RWPE1 (cell line): ENCODE measurements at regions not wholly inside any gene's neighbourhood (a gene's known extent, or its start where the extent isn't known, plus 50 kb on each side); places are given as distances from the start of the nearest gene placed in this dataset.

Experiments used
- CTCF ChIA-PET: fragments of 350-600 bp; sonication (Branson Sonifier 250); formaldehyde crosslinking; extraction: SDS; loops from one replicate; lab custom pipeline; 2021; lab: Yijun Ruan, JAX
- POLR2A ChIA-PET: fragments of 400-600 bp; formaldehyde crosslinking; extraction: SDS; loops from one replicate; lab custom pipeline; 2020; ENCODE audit warnings: antibody characterized with exemption; ENCODE audit not compliant: low non-redundant PET; lab: Yijun Ruan, JAX
- DNase-seq: peaks from one replicate; pipeline ENCODE4 v3.0.0; 2012; ENCODE audit warnings: low spot score
- H3K27ac ChIP-seq: fragments of 450-650 bp; 2 replicates; pipeline ENCODE4 v1.5.1; 2017
- CTCF ChIP-seq: fragments of 450-650 bp; conservative IDR thresholded peaks from 2 replicates; pipeline ENCODE4 v1.5.1; 2017; ENCODE audit warnings: low read depth, mild to moderate bottlenecking

DNA sequence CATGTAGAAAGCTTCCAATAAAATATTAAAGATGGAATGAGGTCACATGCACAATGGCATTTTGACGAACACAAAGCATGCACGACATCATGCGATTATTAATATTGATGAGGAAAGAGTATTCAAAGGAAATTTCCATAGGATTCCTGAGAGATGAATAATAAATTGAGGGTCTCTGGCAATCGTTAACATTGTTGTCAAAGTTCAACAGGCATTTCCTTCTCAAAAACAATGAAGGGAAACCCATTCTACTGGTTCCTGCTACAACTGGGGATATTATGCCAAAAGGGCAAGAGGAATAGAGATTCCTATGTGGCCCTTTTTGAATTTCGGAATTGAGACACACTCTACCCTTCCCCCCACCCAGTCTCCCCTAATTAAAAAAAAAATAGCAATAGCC lies 128.3 kb upstream of the NUDT7 start:
- POLR2A ChIA-PET, result no interaction called here
- no peak for DNase-seq
- no peak for TF ChIP-seq CTCF
- H3K27ac ChIP-seq, result no peak overlapping the region
- CTCF ChIA-PET, result no interaction called here

- no peak overlapping the region for H3K27ac ChIP-seq
- ChIA-PET POLR2A (no interaction called here), CTCF (no interaction called here)
- no peak for DNase-seq
- no peak for TF ChIP-seq CTCF
Measured at GRCh38 chr16:77594799-77595596, 127.3 kb upstream of the NUDT7 start.

DNA sequence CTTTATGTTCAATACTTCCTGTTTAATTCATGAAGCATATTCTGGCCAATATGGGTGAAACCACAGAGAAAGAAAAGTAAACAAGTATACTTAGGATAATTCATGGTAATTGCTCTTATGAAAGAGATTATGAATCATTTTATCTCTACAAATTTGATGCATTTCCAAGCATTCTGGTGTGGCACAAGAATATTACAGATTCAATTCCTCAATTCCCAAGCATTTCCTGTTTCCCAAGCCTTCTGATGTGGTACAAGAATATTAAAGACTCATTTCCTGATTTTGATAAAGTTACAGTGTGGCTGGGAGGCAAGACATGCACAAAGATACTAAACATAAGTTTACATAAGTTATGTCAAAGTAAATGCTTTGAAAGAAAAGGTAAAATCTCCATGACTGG lies 126.1 kb upstream of the NUDT7 start:
- H3K27ac ChIP-seq, result no peak overlapping the region
- CTCF ChIA-PET, result no interaction called here
- no peak for TF ChIP-seq CTCF
- POLR2A ChIA-PET, result no interaction called here
- DNase-seq, result no peak

DNA sequence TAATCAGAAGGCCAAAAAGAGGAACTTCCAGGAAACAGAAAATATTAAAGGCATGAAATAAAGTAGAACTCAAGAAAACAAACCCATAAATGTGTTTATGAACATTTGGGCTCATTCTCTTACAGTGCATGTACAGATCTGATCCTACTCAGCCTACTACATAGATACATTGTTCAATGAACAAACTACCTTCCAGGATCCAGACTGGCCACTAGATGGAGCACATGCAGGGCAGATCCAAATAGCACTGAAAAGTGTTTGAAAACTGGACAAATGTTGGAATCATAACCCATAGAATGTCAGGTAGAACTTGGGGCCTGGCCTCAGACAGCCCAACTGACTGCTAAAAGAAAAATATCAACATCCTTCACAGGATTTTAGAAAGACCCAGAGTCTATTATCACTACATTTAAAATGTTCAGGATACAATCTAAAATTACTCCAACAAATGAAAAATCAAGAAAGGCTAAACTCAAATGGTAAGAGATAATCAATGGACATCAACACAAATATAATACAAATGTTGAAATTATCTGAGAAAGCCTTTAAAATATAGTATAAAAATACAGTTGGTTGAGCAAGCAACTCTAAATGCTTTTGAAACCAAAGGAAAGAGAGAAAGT lies 122.4 kb upstream of the NUDT7 start:
- ChIA-PET POLR2A (no interaction called here), CTCF (interaction anchor here (0.7 kb wide), 1 partner anchor 365 kb away, joined by 3 read pairs; no protein-coding TSS in a partner anchor)
- H3K27ac ChIP-seq, result no peak overlapping the region
- DNase-seq, result peak; percentile 17
- TF ChIP-seq CTCF, result peak; percentile 65

DNA sequence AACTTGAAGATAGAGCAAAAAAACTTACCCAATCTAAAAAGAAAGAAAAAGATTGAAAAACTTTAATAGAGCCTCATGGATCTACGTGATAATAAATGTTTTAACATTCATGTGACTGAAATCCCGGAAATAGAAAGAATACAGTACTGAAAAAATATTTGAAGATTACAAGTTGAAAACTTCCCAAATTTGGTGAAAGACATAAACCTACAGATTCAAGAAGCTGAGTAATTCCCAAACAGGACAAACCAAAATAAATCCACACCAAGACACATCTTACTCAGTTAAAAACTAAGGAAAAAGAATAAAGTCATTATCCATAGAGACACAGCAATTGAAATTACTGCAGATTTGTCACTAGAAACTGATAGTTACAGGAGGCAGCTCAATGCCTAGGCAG lies 121.8 kb upstream of the NUDT7 start:
- CTCF ChIA-PET, result no interaction called here

GRCh38 chr16:77603656-77604055 lies 118.7 kb upstream of the NUDT7 start:
- TF ChIP-seq CTCF, result no peak
- POLR2A ChIA-PET, result no interaction called here
- H3K27ac ChIP-seq, result no peak overlapping the region
- CTCF ChIA-PET, result no interaction called here
- DNase-seq, result no peak

More for the DNA sequence above, 121.8 kb upstream of the NUDT7 start:
- POLR2A ChIA-PET, result no interaction called here
- no peak for DNase-seq
- TF ChIP-seq CTCF, result no peak
- no peak overlapping the region for H3K27ac ChIP-seq
